NCI-H1417 treated with DMSO at 0.1 percent for 48 hours (cell line): ENCODE measurements at regions not wholly inside any gene's neighbourhood (a gene's known extent, or its start where the extent isn't known, plus 50 kb on each side); places are given as distances from the start of the nearest gene placed in this dataset.

Source experiments
- DNase-seq: peaks from one replicate; lab custom pipeline; 2025; lab: John Stamatoyannopoulos, UW

DNA sequence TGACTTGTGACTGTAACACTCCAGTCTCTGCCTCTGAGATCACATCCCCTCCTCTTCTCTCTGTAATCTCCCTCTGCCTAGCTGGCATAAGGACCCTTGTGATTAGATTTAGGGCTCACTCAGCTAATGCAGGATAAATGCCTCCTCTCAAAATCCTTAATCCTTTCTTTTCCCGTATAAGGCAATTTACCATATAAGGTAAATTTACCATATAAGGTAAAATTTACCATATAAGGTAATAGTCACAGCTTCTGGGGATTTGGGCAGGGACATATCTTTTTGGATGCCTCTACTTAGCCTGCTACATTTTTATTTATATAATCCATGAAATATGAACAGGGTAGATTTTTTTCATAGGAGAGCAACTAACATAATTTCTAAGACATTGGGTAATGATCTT, 318.0 kb upstream of the PUM3 start:
- DNase-seq, result no peak

DNA sequence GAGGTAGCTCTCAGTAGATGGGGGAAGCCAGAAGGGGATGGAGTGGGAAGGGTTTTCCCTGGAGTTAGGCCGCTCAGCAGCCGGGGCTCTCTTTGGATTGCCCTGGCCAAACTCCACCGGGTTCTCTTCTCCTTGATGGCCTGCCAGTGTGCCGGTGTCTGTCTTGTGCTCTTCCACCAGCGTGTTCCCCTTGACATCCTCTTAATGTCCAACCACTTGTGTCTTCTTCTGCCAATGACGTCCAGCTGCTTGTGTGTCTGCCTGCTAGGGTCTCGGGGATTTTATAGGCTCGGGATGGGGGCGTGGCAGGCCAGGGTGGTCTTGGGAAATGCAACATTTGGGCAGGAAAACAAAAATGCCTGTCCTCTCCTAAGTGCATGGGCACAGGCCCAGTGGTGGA, 313.1 kb upstream of the PUM3 start:
- no peak for DNase-seq

DNA sequence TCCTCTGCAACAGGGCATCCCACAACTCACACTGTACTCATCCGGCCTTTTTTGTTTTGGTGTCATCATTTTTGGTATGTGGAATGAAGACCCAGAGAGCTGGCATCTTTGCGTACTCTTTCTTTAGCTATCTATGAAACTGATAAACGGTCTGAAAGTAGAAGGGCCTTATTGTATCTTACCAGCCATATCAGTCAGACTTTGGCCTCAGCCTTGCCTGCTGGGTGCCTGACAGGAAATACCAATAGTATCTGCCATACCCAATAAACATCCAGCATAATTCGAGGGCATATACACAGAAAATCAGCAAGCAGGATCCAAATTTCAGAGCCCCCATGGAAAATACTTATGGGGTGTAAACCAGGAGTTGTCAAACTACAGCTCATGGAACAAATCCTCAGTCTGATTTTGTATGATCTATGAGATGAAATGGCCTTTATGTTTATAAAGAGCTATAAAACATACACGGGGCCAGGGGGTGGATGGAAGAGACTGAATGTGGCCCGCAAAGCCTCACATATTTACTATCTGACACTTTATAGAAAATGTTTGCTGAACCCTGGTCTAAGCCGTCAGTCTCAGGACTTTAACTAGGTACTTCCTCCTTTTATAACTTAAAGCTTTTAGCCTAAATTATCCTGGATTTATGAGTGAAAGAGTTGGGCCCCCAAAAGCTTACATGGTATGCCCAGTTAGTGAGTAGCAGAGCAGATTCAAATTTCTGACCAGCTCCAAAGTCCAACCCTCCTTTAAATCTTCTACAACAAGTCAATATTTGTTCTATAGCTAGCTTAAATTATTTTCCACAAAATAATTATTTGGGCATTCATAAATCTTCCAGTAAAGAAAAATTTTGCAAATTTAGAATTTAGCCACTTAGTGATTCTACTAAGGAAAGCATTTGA, 308.0 kb upstream of the PUM3 start:
- DNase-seq, result no peak

DNA sequence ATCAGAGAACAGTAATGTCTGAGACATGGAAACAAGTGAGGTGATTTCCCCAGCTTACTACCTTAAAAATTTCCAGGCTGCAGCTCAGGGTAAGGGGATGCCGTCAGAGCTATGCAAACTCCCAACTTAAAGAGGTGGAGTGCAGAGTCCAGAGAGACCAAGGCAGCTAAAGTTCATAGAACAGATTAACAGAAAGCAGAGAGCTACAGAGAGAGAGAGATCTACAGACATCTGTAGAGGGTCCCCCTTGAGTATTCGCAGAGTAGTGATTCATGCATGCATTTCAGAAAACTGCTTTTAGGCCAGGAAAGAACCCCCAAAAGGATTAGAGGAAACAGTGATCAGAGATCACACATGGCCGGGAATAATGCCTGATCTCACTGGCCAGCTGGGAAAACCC, 306.2 kb upstream of the PUM3 start:
- DNase-seq, result no peak

DNA sequence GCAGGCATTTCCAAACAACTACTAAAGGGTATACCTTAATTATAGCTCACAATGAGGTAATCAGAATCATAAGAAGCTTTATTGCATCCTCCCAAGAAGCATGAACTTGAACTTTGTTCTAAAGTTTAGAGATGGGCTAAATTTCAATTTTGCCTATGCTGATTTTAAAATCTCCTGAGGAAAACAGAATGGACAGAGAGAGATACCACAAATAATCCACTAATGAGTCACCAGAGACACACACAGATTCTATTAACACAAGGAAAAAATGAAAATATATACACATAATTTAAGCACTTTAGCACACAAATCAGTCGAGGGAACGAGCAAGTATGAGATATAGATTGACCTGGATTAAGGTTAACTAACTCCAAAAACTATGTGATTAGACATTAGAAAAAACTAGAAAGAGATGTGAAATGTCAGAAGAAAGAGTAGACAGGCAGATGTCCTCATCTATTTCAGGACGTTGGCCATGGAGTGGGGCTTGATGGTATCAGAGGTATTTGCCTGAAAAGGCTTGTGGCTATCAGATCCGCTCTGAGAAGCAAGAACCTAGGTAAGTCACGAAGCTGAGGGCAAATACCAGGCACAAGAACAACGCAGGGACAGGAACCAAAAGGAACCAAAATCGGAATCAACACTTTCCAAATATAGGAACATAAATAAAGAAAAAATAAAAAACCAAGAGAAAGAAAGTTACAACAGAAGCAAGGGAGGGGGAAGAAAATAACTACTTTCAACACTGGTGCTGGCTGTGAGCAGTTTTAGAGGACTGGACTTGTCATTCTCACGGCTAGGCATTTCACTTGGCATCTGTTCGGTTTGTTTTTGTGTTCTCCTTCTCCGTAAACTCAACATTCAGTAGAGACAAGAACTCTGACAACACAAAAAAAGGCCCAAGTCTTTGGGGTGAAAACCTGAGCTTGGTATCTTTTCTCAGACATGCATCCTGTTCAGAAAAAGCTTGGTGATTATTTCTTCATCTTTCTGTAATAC, 294.6 kb upstream of the PUM3 start:
- DNase-seq, result no peak

DNA sequence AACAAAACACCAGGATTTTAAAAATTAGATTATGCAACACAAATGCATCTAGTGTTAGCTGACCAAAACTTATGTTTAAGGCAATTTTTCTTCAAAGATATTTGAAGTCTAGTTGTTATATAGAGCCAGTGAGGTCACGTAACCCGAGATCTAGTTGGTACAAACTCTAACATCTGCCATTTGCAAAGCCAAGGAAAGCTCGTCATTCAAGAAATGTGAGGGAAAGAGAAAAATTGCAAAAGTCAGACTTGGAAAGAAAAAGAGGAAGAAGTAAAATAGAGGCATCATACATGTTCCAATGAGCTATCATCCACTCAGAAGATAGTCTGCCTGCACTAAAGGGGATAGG, 293.4 kb upstream of the PUM3 start:
- DNase-seq, result no peak

DNA sequence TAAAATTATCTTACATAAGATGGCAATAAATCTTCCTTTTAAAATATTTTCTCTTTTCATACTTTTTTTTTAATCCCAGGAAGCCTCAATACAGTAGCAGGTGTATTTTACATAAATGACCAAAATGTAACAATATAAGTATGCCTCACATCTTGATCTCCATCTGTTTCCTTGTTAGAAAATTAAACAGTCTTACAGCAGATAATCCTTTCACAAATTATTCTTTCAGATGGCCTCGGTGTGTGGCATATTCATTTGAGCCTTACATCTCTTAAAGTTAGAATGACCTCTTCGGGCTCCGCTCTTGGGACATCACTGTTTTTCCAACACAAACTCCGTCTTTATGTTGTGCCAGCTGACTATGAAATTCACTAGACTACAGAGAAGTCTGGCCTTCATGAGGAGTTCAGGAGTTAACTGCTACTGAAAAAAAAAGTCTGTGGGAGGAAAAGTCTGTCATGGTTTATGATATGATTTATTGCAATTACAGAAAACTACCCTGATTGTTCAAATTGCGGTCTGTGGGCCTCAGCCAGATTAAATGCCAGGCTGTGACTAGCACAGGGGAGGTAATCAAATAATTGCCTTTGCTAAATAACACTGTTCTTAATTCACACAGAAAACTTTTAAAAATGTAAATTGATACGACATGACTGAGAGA, 292.9 kb upstream of the PUM3 start:
- DNase-seq, result peak; percentile 6

DNA sequence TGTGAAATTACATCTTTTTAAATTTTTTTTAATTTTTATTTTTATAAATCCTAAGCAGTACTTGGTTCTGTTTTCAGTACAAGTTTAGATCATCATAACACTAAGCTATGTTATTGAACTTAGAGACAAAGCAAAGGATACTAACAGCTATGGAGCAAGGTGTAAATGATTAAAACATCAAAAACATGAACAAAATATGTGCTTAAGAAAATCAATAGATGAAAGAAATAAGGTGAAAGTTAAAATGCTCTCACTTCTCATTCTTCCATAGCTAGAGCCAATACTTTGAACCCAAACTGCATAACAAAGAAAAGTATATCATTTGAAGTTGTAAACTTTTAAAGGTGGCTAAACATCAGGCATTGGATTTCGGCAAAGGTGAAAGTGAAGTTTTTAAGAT, 292.3 kb upstream of the PUM3 start:
- no peak for DNase-seq

DNA sequence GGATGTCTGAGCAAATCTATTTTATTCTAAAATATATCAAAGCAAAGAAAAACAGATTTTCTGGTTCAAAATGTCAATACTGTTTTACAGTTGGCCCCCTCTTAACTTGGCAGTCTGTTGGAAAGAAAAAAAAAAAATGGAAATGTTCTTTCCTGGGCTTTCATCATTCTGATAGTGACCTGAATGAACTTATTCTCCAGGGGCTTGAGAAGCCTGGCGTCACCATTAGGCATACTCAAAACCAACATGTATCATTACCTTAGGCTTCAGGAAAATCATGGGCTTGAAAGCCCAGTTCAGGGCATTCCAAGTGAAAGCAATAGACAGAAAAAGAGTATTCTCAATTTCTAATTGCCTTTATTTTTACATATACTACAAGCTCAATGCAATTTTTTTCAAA, 283.7 kb upstream of the PUM3 start:
- no peak for DNase-seq

DNA sequence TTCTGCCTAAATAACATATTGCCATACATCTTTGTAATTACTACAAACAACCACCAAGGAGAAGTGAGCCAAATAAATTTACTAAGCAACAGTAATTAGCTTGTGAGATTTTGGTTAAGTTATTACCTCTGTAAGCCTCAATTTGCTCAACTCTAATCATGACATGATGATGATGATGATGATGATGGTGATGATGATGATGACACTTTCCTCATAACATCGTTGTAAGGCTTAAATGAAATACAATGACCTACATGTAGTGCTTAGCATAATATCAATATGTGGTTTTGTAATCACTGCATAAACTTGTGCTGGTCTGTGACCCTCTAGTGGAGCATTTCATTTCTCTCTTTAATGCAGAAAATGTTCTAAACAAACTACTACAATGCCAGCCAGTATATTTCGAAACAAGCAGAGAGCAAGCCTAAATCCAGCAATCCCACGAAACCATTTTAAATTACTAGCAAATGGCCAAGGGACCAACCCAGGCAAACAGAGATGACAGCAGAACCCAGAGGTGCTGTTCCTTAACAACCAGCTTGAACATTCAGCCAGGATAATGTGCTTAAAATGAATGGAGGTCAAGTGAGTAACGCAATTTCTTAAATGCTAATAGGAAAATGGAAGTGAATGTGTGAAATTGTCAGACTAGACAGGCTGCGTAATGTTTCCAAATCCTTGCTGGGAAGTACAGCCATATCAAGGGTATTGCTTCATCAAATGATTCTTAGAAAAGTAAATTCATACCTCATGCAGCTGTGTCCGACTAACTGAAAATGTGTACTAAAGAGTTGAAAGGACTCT, 281.9 kb upstream of the PUM3 start:
- no peak for DNase-seq

DNA sequence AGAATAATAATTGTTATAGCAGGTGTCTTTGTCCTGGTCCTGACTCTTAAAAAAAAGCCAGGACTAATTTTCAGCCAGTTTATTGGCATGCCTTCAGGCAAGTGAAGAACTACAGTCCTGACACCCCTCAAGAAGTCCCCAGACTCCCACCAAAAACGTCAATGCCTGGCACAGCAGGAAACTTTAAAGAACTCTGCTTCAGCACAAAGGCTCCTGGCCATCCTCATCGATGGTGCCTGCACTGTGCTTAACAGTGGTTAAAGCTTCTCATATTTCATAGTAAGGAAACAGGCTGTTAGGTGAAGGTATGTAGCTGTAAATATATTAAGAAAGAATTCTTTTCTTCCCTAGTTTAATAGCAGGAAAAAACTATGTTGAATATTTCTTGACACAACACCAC, 280.1 kb upstream of the PUM3 start:
- no peak for DNase-seq

DNA sequence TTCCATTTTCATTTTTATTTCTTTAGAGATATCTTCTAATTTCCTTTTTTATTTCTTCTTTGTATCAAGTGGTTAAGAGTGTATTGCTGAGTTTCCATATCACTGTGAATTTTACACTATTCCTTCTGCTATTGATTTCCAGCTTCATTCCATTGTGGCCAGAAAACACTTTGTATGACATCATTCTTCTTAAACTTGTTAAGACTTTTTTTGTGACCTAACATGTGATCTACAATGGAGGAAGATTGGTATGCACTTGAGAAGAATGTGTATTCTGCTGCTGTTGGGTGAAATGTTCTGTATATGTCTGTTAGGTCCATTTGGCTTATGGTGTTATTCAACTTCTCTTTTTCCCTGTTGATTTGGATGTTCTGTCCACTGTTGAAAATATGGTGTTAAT, 274.2 kb upstream of the PUM3 start:
- DNase-seq, result no peak

DNA sequence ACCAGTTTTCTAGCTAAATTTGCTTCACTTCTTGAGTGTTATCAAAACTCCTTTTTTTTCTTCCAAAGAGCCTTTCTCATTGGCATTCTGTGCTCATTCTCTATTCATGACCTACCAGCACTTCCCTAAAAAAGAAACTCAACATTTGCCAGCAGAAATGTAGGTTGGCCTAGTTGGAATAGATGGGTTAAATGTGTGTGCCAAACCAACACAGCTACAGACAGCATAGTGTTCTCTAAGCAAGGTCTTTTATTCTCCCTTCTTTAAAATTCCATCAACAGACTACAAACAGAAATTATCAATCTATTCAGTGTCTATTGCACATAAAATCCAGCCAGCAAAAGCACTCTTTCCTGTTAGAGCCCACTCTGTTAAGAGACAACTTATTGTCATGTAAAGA, 255.8 kb upstream of the PUM3 start:
- no peak for DNase-seq

DNA sequence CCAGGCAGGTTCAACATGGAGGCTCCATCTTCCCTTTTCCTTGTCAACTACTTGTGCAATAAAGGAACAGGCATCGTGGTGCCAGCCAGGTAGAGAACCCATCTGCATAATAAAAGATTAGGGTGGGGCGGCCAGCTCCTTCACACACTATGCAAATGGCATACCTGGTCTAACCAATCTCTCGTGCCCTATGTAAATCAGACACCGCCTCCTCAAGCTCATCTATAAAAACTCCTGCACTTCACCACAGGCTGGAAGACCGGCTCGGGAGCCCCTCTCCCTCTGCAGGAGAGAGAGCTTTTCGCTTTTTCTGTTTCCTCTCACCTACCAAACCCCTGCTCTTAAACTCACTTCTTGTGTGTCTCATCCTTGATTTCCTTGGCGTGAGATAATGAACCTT, 244.3 kb upstream of the PUM3 start:
- no peak for DNase-seq

DNA sequence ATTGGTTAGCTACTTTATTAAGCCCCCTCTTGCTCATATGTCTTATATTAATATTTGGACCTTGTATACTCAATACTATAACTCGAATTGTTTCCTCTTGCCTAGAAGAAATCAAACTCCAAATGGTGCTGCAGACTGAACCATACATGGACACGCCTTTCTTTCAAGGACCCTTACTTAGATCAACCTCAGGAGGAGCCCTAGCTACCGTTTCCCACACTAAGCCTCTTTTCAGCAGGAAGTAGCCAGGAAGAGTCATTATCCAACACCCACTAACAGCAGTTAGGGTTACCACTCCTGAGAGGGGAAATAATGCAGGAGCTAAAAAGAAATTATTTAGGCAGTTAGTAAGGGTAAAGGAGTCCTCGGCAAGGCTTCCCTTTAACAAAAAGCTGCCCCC, 243.8 kb upstream of the PUM3 start:
- no peak for DNase-seq

DNA sequence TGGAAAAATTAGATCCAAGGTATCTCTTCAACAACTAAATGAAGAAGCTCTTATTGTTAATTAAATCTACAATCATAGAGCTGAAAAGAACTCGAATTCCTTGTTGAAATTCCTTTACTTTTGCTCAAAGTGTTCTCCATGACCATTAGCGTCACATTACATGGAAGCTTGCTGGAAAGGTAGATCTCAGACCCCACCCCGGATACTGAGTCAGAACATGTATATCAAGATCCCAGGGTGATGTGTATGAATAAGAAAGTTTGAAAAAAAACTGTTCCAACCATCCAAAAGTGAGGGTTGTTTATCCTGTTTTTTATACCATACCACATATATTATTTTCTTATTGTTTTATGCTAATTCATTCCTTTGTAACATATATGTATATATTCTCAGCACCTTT, 237.1 kb upstream of the PUM3 start:
- no peak for DNase-seq

DNA sequence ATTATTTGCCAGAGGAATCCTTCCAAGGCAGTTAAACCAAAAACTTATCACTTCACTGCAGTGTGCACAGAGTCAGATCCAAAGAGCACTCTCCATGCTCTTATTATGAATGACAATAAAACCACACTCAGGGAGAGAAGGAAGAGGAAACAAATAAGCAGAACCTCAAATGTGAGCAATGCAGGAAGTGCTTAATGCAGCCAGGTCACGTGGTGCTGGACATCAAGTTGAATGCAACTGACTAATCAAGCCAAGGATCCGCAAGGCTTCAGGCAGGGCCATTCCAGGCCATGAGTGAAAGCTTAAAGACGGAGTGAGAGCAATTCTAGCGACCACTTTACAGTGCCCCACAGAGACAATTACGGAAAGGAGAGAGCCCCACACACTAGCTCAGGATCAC, 230.4 kb upstream of the PUM3 start:
- no peak for DNase-seq

DNA sequence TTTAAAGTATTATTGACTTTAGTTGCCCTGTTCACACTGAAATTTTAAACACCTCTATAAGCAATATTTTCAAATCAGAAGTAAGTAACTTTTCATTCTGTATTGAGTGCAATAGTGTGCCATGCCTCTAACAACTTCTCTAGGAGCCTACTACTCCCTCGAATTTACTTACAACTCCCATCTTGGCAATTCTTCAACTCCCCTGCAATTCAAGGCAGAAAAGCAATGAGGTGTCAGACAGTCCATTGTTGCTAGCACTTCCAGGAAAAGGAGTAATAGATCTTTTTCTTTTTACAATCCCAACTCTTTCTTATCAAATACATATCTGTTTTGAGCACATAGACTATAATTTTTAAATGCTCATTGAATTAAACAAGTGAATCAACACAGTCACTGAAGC, 222.7 kb upstream of the PUM3 start:
- no peak for DNase-seq

DNA sequence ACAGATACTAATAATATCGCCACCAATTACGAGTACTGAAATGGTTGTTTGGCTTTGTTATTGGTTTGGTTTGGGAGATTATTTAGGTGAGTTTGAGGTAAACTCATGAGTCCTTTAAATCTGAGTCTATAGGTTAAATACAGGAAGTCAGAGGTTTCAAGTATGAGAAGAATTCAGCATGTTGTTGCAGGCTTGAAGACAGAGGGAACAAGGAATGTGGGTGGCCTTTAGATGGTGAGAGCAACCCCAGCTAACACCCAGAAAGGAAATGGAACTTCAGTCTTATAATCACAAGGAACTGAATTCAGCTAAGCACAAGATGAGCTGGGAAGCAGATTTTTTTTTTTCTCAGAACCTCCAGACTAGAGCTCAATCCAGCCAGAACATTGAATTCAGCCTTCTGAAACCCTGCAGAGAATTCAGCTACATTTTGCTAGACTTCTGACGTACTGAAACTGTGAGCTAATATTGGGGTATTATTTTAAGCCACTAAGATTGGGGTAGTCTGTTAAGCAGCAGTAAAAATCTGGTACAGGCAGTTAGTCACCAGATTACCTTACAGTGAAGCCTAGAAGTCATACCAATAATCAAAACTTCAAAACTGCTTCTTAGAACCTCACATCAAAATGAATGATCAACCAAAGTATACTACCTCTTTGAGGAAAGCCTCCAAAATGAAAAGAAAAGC, 216.0 kb upstream of the PUM3 start:
- DNase-seq, result no peak

DNA sequence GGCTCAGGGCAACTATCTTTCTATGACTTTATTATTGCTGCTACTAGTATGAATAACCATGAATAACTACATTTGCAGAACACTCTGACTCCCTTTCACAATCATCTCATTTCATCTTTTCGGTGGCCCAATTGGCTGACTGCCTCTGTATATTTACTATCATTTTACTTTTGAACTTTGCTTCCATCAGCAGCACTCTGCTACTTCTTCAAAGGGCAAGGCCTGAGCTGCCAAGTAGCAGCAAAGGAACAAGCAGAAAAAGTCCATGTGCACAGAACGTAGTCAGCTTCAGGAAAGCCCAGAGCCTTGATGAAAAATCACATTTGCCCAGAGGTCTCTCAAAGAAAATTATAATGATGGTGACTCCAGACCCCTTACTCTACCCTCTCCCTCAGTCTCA, 214.5 kb upstream of the PUM3 start:
- no peak for DNase-seq

DNA sequence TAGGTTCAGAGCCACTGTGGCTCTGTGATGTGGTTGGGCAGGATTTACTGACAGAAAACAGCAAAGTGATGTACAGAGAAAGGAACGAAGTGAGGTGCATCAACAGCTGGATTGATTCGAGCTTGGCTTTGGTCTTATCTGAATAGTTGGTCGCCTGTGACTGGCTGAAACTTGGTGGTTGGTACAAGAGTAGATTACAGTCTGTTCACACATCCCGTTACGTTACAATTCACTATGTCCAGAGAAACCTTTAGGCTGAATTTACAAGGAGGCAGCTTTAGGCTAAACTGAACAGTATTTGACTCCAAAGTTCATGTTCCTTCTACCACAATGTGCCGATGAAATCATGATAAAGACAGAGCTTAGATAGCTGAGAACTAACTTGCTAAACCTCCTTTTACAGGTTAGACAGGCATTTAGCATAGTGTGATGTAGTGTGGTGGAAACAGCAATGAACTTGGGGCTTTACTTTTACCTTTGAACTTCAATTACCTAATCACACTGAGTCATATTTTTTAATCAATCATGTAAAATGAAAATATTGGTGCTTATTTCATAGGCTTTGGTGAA, 210.2 kb upstream of the PUM3 start:
- DNase-seq, result no peak
